MM.1S (cell line): ENCODE measurements at regions not wholly inside any gene's neighbourhood (a gene's known extent, or its start where the extent isn't known, plus 50 kb on each side); places are given as distances from the start of the nearest gene placed in this dataset.

Experiments used
- EZH2 ChIP-seq: fragments of 300-600 bp; sonication (generic); optimal IDR thresholded peaks from 2 replicates; pipeline ENCODE3; 2017; ENCODE audit warnings: low read depth, mild to moderate bottlenecking, antibody characterized with exemption, low read length, mixed read lengths
- TF ChIP-seq, protein P1 (sequence below): fragments of 300-600 bp; sonication (generic); IDR thresholded peaks from 2 replicates; pipeline ENCODE4 v1.5.1; 2016; ENCODE audit warnings: antibody characterized with exemption, low read length, mixed read lengths

DNA sequence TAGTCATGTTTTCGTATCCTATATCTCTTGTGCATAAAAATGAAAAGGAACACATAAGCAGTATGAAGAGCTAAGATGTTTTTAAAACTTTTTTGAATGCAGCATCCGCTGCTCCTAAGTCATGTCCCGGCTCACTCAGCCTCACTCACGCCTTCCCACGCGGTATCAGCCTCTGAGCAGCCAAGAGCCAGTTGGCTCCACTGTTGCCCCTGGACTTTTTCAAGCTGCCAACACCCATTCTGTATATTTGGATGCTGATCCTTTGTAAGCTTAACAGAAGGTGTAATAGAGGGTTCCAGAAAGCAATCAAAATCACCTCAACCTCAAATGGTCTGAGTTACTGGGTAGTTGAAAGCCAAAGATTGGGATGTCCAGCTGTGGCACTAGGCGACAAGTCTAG is 139.3 kb downstream of the TTLL2 start:
- TF ChIP-seq, protein P1, sequence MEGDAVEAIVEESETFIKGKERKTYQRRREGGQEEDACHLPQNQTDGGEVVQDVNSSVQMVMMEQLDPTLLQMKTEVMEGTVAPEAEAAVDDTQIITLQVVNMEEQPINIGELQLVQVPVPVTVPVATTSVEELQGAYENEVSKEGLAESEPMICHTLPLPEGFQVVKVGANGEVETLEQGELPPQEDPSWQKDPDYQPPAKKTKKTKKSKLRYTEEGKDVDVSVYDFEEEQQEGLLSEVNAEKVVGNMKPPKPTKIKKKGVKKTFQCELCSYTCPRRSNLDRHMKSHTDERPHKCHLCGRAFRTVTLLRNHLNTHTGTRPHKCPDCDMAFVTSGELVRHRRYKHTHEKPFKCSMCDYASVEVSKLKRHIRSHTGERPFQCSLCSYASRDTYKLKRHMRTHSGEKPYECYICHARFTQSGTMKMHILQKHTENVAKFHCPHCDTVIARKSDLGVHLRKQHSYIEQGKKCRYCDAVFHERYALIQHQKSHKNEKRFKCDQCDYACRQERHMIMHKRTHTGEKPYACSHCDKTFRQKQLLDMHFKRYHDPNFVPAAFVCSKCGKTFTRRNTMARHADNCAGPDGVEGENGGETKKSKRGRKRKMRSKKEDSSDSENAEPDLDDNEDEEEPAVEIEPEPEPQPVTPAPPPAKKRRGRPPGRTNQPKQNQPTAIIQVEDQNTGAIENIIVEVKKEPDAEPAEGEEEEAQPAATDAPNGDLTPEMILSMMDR: no peak
- no peak for TF ChIP-seq EZH2
